CD4-positive, alpha-beta T cell treated with Interleukin-12 subunit alpha and Interleukin-12 subunit beta, for 1 hour (primary cell): ENCODE measurements at regions not wholly inside any gene's neighbourhood (a gene's known extent, or its start where the extent isn't known, plus 50 kb on each side); places are given as distances from the start of the nearest gene placed in this dataset.

Experiments
- DNase-seq: peaks from one replicate; pipeline ENCODE4 v3.0.0-alpha.2; 2020

DNA sequence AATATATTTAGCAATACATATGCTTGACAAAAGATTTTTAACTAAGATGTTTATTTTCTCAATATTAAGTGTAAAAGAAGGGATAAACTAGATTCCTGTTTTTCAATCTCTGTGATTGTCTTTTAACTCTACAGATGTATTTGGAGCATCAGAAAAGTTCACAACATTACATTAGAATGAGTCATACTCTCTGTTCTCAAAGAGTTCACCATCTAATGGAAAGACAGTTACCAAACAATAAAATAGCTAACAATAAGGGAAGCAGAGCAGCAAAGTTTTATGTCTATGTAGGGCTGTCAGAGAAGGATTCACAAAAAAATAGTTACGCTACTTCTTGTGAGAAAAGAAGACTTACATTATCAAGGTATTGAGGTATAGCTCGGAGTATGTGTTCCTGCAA is 109.2 kb upstream of the MAP2 start:
- DNase-seq, result no peak

GRCh38 chr2:209316141-209316540 is 107.7 kb upstream of the MAP2 start:
- no peak for DNase-seq

DNA sequence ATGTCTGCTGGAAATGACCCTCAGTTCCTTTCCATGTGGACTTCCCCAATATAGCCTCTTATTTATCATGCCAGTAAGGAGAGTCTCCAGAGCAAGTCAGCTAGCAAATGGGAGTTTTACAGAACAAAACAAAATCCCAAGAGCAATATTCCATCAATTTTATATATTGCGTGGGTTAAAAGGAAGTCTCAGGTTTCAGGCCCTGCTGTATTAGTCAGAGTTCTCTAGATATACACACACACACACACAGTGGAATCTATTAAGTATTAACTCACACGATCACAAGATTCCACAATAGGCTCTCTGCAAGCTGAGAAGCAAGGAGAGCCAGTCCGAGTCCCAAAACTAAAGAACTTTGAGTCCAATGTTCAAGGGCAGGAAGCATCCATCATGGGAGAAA is 102.8 kb upstream of the MAP2 start:
- DNase-seq, result no peak

- DNase-seq, result no peak
Observed at GRCh38 chr2:209321581-209321980, 102.3 kb upstream of the MAP2 start.

DNA sequence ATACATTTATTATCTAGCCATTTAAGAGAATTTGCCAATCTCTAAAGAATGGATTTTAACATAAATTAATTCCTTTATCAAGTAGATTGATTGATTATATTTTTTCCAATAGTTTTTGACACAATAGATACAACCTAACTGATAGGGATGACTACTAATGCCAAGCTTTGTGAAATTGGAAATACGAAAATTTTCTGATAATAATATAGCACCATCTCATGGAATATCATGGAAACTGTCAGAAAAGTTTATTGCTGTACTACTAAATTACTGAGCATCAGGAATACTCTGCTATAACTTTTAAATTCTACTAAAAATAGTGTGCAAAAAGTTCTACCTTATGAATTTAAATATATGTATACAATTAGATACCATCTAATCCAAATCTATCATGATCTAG is 101.8 kb upstream of the MAP2 start:
- DNase-seq, result no peak

DNA sequence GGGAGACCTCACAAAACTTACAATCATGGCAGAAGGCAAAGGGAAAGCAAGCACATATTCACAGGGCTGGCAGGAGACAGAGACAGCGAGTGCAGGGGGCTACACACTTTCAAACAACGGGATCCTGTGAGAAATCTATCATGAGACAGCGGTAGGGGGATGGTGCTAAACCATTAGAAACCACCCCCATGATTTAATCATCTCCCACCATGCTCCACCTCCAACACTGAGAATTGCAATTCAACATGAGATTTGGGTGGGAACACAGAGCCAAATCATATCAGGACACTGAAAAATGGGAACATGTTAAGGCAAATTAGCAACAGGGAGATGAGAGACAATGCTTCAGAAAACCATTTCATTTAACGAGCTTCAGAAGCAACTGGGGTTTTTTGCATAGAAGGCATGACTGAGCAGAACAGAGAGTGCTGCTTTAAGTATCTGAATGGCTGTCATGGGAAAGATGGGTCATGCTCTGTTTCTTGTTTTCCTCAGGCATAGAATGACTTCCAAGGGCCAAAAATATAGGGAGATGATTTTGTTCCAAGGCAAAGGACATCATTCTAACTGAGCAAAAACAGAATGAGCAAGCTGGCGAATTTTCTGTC is 100.8 kb upstream of the MAP2 start:
- DNase-seq, result no peak

GRCh38 chr2:209323738-209324137 is 100.1 kb upstream of the MAP2 start:
- no peak for DNase-seq

DNA sequence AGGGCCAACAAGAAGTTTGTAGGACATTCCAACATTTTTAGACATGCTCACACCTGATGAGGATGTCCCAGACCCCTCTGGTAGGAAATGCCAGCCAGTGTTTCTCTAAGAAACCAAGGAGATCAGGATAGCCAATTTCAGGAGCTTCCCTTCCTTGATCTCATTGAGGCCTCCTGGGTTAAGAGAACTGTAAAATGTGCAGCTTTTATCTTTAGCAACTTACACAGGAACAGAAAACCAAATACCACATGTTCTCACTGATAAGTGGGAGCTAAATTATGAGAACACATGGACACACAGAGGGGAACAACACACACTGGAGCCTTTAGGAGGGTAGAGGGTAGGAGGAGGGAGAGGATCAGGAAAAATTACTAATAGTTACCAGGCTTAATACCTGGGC is 99.6 kb upstream of the MAP2 start:
- no peak for DNase-seq

DNA sequence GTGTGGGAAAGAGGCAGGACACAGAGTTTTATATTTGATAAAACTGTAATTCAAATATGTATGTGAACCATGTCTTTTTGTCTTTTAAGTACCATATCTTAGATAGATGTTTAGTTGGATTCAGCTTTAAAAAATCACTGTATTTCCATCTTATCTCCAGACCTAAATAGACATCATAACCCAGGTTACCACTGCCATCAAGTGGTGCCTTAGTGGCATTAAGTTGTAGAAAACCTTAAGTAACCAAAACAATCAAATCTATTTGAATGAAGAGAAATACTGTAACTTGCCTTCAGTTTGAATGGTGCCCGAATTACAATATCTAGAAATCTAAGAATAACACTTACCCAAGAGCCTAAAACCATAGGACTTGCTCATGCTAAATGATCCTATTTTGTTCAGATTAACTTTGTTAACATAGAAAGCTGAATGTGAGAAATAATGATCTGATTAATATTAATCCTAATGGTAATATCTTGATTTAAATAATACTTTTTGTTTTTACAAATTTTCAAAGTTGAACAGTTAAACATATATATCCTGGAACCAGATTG is 92.5 kb upstream of the MAP2 start:
- no peak for DNase-seq

- DNase-seq, result peak; percentile 15
Observed at GRCh38 chr2:209334188-209335017, 89.4 kb upstream of the MAP2 start.

DNA sequence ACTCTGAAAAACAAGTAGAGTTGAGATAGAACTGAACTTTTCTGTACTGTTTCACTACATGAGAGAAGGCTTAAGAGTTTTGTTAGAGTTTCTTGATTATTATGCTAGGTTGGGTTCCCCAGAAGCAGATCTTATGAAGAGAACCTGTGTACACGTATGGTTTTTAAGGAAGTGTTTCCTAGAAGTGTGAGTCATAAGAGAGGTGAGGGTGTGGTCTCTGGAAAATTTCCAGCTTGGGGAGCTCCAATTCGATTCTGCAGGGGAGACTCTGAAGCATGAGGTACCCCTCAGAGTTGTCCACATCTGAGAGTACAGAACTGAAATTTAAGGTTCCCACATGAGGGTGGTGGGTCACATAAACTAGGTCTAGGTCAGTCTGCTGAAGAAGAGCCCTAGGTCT is 83.3 kb upstream of the MAP2 start:
- DNase-seq, result no peak

DNA sequence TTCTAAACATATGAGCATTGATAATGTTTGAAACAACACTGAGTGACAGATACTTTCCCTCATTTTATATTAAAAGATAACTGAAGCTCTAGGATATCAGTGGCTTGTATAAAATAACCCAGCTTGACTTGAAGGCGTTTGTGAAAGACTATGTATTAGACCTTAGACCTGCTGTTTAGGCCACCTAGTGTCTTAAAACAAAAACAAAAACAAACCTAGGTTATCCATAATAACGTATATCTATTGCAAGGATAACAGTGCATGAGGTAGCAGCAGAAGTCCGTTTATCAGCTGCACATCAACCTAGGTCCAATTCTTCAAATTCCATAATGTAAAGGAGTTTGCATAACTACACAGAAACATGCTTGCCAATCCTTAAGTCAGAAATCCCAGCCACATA is 79.5 kb upstream of the MAP2 start:
- DNase-seq, result no peak

- DNase-seq, result no peak
Observed at GRCh38 chr2:209348433-209348832, 75.4 kb upstream of the MAP2 start.

DNA sequence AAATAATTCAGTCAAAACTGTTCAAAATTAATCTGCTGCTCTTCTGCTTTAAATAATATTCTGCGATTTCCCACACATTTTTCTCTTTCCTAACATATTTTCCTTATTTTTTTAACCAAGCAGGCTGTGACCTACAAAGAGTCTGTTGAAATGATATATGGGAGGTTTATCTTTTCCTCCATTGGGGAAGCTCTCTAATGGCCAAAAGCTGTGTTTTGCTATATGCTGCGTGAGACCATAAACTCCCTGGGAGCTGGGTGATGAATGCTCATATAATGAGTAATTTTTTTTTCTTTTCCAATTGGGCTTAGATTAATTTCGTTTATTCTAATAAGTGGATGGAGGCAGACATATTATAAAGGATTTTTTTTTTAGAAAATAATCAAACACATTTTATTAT is 72.2 kb upstream of the MAP2 start:
- no peak for DNase-seq

DNA sequence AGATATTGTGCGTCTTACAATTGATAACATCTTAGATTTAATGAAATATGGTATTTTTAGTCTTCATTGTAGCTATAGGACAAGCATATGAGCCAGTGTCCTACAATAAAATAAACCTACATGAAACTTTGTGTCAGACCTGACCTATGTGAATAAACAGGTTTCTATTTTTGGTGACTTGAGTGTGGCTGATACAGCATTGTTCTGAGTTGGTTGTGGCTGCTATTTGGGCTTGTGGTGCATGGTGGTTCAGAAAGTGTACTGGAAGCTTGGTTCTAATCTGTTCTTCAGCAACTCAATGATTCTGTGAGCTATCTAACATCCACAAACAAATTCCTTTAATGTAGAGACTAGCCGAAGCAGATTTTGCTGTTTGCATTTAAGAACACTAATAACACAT is 64.9 kb upstream of the MAP2 start:
- DNase-seq, result no peak

- DNase-seq, result no peak
Observed at GRCh38 chr2:209367075-209367747, 56.6 kb upstream of the MAP2 start.

GRCh38 chr2:209368406-209368805 is 55.4 kb upstream of the MAP2 start:
- no peak for DNase-seq

DNA sequence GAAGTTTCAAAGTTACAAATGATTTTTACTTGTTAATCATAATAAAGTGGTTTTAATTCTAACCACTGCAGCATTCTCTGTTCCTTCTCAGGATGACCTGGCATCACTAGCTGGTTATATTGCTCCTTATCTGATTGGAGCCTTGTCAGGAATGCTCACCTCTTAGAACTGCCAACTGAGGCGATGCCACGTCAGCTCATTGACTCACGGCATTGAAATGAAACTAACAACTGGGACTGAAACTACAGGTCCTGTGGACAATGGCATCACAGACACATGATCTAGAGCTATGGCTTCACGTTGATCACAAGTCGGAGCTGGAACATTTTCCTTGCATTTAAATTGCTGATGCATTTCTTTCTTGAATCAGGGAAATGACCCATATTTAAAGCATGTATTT is 54.9 kb upstream of the MAP2 start:
- no peak for DNase-seq

DNA sequence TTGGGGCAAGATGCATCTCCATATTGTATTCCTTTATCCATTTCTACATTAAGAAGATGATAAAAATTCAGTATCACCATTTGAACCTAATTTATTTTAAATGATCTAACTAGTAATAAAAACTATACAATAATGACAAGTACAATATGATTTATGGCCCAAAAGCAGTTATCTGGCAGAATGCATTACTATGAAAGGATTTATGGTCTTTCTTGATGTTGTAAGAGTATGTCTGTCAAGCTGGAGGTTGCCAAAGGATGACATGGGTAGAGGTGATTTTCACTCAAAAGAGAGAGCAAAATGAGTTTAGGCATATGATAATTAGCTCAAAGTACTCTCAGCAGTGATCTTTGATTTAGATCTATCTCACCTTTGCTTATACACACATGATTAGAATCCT is 54.2 kb upstream of the MAP2 start:
- DNase-seq, result no peak

DNA sequence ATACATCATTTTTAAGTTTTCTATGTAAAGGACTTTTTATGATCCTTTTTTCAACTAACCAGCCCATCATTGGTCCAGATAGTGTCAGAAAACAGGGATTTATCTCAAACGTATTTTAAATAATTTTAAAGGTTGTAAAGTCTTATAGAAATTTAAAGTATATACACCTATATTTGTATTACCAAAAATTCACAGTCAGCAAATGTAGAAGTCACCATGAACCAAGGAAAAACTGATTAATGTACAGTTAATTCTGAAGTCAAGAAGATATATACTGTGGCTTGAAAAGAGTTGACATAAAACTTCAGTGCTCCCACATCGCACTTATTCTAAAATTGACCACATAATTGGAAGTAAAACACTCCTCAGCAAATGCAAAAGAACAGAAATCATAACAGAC is 52.4 kb upstream of the MAP2 start:
- DNase-seq, result no peak
